GM12873 (cell line): ENCODE measurements at regions not wholly inside any gene's neighbourhood (a gene's known extent, or its start where the extent isn't known, plus 50 kb on each side); places are given as distances from the start of the nearest gene placed in this dataset.

Experiments used
- TF ChIP-seq, protein P1 (sequence below): IDR thresholded peaks from 2 replicates; pipeline ENCODE4 v1.5.1; 2012; ENCODE audit warnings: low read depth, mild to moderate bottlenecking, moderate library complexity, low read length, control low read depth; ENCODE audit not compliant: insufficient read depth; ENCODE audit errors: missing control alignments

DNA sequence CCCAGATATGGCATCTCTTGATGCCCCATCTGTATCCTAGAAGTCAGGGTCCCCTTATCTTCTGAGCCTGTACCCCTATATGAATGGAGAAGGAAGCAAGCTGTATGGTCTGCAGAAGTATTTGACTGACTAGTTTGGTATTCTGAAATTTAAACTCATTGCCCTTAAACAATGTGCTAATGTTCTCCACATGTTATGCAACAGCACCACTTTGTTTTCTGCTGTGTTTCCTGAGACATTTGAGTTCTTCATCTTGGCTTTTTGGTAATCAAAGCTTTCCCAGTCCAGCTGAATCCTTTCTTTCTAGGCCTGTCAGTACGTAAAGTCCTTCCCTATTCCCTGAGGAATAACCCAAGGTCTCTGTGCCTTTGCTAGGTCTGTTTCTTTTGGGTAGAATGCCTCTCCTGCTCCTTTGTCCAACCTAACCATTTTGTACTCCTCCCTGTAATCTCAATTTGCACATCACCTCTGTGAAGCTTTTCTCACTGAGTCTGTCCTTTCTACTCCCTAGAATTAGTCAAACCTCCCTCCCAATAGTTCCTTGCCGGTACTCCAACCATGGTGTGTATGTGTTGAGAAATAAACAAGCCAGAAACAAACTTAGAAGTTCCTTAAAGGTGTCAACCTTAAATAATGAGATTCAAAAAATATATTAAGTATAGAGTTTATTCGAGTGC lies 72.1 kb upstream of the HSPB3 start:
- TF ChIP-seq, protein P1, sequence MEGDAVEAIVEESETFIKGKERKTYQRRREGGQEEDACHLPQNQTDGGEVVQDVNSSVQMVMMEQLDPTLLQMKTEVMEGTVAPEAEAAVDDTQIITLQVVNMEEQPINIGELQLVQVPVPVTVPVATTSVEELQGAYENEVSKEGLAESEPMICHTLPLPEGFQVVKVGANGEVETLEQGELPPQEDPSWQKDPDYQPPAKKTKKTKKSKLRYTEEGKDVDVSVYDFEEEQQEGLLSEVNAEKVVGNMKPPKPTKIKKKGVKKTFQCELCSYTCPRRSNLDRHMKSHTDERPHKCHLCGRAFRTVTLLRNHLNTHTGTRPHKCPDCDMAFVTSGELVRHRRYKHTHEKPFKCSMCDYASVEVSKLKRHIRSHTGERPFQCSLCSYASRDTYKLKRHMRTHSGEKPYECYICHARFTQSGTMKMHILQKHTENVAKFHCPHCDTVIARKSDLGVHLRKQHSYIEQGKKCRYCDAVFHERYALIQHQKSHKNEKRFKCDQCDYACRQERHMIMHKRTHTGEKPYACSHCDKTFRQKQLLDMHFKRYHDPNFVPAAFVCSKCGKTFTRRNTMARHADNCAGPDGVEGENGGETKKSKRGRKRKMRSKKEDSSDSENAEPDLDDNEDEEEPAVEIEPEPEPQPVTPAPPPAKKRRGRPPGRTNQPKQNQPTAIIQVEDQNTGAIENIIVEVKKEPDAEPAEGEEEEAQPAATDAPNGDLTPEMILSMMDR = no peak

DNA sequence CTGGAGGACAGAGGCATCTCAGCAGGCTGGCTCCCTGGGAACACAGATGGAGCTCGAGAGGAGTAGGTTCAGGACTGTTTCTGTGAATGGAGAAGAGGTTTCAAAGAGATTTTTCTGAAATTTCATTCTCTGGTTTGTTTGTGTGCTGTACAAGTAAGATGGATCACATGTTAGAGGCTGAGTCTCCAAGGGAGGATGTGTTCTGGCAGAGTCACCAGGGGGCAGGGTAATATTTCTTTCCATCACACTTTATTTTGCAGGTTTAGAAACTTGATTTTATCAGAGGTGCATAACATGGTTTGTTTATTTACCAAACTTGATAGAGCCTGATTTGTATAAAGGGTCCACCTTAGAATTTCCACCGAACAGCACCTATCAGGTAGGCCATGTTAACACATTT lies 69.2 kb upstream of the ARL15 start:
- TF ChIP-seq, protein P1 = peak; percentile 2

DNA sequence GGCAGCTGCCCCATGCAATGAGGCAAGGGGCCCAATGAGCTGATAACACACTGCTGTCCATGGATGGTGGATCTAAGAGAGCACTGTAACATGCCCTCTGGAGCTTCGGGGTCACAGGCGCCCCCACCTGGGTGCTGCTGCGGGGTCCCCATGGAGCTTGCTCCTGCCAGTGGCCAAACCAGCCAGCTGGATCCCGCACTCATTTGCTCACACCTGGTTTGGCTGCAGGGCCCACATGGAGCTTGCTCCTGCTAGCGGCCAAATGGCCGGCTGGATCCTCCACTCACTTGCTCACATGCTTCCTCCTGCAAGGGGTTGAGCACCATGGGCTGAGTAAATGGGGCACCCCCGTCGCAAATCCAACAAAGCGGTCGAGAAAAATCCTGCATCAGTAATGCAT lies 68.3 kb upstream of the ARL15 start:
- TF ChIP-seq, protein P1 = no peak

DNA sequence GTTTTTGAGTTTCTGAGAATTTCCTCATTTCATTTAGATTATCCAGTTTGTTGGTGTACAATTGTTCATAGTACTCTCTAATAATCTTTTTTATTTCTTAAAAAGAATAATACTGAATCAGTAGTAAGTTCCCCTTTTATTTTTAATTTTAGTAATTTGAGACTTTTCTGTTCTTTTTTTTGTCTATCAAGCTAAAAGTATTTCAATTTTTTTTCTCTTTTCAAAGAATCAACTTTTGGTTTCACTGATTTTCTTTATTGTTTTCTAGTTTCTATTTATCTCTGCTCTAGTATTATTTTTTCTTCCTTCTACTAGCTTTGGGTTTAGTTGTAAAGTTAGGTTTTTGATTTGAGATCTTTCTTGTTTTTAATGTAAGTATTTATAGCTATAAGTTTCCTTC lies 60.6 kb upstream of the ARL15 start:
- TF ChIP-seq, protein P1 = no peak

GRCh38 chr5:54367844-54368243 lies 57.5 kb upstream of the ARL15 start:
- TF ChIP-seq, protein P1 = no peak

DNA sequence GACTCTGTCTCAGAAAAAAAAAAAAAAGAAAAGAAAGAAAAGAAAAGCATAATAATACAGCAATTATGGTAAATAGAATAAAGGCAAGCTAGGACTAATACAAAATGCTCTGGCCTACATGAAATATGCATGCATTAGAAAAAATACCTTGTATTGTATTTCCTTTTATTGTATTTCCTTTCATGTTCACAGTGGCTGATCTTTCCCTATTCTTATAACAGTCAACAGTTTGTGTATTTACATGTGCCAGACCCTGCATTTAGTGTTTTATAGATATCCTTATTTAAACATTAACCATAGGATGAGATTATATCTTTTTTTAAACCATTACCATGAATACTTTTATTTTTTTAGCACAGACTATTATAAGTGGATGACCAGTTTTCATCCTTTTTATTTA lies 56.3 kb upstream of the ARL15 start:
- TF ChIP-seq, protein P1 = no peak

- TF ChIP-seq, protein P1 = no peak
Measured at GRCh38 chr5:54363669-54364068, 53.3 kb upstream of the ARL15 start.
